ENCODE measurements at regions not wholly inside any gene's neighbourhood (a gene's known extent, or its start where the extent isn't known, plus 50 kb on each side); places are given as distances from the start of the nearest gene placed in this dataset.

DNA sequence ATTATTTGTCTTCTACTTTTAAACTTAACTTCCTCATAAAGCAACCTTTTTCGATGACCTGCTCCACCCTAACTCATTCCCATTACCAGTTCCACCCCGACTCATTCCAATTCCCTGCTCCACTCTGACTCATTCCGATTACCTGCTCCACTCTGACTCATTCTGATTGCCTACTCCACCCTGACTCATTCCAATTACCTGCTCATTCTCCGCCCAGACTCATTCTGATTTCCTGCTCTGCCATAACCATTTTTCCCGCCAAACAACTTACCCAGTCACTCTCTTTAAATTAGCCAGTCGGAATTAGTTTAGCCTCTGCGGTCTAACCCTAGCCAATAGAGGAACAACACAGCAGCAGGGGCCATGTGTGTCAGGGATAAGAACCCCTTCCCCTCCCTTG is 249.1 kb downstream of the DPY19L2 start:
- no peaks in the 10 kb centered on the region for H3K79me2 ChIP-seq (ENCODE audit: insufficient read depth, low read length)
- H3K9ac ChIP-seq (ENCODE audit: low read depth, low read length) = no peak overlapping the region
- ATAC-seq (ENCODE audit: insufficient read depth, low read depth) (no peak), DNase-seq (no peak)
- H3K27ac ChIP-seq (ENCODE audit: low read length) = no peak overlapping the region
- peaks cover 27% of the 10 kb centered on the region for H3K9me3 ChIP-seq (ENCODE audit: insufficient read depth, low read length, severe bottlenecking)
- peaks cover 6% of the 10 kb centered on the region for H3K36me3 ChIP-seq (ENCODE audit: insufficient read depth, low read length)
- TF ChIP-seq, protein P1, sequence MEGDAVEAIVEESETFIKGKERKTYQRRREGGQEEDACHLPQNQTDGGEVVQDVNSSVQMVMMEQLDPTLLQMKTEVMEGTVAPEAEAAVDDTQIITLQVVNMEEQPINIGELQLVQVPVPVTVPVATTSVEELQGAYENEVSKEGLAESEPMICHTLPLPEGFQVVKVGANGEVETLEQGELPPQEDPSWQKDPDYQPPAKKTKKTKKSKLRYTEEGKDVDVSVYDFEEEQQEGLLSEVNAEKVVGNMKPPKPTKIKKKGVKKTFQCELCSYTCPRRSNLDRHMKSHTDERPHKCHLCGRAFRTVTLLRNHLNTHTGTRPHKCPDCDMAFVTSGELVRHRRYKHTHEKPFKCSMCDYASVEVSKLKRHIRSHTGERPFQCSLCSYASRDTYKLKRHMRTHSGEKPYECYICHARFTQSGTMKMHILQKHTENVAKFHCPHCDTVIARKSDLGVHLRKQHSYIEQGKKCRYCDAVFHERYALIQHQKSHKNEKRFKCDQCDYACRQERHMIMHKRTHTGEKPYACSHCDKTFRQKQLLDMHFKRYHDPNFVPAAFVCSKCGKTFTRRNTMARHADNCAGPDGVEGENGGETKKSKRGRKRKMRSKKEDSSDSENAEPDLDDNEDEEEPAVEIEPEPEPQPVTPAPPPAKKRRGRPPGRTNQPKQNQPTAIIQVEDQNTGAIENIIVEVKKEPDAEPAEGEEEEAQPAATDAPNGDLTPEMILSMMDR (IDR thresholded peaks at IDR 0.05; ENCODE audit: borderline replicate concordance, extremely low read depth, low read length, poor library complexity, severe bottlenecking) = no peak
- no peak for TF ChIP-seq EZH2 (IDR thresholded peaks at IDR 0.05; ENCODE audit: borderline replicate concordance, low read depth, low read length, severe bottlenecking)
- H3K4me3 ChIP-seq (ENCODE audit: low read depth in 1 of 2, low read length in 2 of 2) = no peak overlapping the region
- H4K20me1 ChIP-seq (ENCODE audit: insufficient read depth, low read length) = no peaks in the 10 kb centered on the region
- no peak overlapping the region for H2AFZ ChIP-seq (ENCODE audit: low read depth, low read length)
- H3K4me1 ChIP-seq (ENCODE audit: insufficient read depth, low read length) = peaks cover 5% of the 10 kb centered on the region; the same call in 1 of the 2 replicates
- no peak overlapping the region for H3K4me2 ChIP-seq (ENCODE audit: insufficient read depth, low read length)
- H3K27me3 ChIP-seq (ENCODE audit: insufficient read depth, low read length, poor library complexity) = no peaks in the 10 kb centered on the region

DNA sequence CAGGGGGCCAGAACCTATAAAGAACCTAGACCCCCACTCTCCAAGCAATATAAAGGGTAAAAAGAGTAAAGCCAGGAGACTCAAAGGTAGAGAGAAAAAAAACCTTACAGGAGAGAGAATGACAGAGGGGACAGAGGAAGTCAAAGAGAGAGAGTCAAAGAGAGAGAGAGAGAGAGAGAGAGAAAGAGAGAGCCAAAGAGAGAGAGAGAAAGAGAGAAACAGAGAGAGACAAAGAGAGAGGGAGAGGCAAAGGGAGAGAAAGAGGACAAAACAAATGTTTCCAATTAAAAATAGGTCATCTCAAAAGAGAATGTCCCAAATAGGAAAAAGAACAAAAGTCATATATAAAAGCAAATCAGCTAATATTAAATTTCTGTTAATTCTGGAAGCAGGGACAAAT is 251.5 kb downstream of the DPY19L2 start:
- no peak overlapping the region for H3K4me3 ChIP-seq (ENCODE audit: low read depth in 1 of 2, low read length in 2 of 2)
- no peaks in the 10 kb centered on the region for H3K79me2 ChIP-seq (ENCODE audit: insufficient read depth, low read length)
- TF ChIP-seq, protein P1 (IDR thresholded peaks at IDR 0.05; ENCODE audit: borderline replicate concordance, extremely low read depth, low read length, poor library complexity, severe bottlenecking) = no peak
- no peak for TF ChIP-seq EZH2 (IDR thresholded peaks at IDR 0.05; ENCODE audit: borderline replicate concordance, low read depth, low read length, severe bottlenecking)
- H3K4me2 ChIP-seq (ENCODE audit: insufficient read depth, low read length) = no peak overlapping the region
- no peaks in the 10 kb centered on the region for H4K20me1 ChIP-seq (ENCODE audit: insufficient read depth, low read length)
- no peaks in the 10 kb centered on the region for H3K27me3 ChIP-seq (ENCODE audit: insufficient read depth, low read length, poor library complexity)
- H2AFZ ChIP-seq (ENCODE audit: low read depth, low read length) = no peak overlapping the region
- no peak overlapping the region for H3K9ac ChIP-seq (ENCODE audit: low read depth, low read length)
- H3K9me3 ChIP-seq (ENCODE audit: insufficient read depth, low read length, severe bottlenecking) = peaks cover 30% of the 10 kb centered on the region
- H3K27ac ChIP-seq (ENCODE audit: low read length) = no peak overlapping the region
- DNase-seq = no peak
- peaks cover 6% of the 10 kb centered on the region for H3K36me3 ChIP-seq (ENCODE audit: insufficient read depth, low read length)
- ATAC-seq (ENCODE audit: insufficient read depth, low read depth) = no peak
- H3K4me1 ChIP-seq (ENCODE audit: insufficient read depth, low read length) = peaks cover 13% of the 10 kb centered on the region

DNA sequence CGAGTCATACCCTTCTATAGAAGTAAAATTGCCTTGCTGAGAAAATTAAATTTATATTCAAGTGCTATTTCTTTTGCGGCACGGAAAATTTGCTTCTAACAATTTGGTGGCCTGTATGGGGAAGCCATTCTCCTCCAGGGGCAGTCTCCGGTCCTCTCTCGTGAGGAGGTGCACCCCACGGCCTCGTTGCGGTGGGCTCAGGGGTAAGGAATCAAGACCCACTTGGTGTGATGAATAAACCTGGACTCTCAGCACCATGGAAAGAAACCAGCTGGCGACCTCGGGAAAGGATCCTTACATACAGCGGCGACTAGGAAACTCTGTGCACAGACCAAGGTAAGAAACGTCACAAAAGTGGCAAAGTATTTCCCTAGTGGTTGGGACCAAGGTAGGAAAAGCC is 252.9 kb downstream of the DPY19L2 start:
- ATAC-seq (ENCODE audit: insufficient read depth, low read depth) (no peak), DNase-seq (no peak)
- H3K9me3 ChIP-seq (ENCODE audit: insufficient read depth, low read length, severe bottlenecking) = peaks cover 30% of the 10 kb centered on the region
- H3K27ac ChIP-seq (ENCODE audit: low read length) = no peak overlapping the region
- H3K36me3 ChIP-seq (ENCODE audit: insufficient read depth, low read length) = peaks cover 6% of the 10 kb centered on the region
- H3K27me3 ChIP-seq (ENCODE audit: insufficient read depth, low read length, poor library complexity) = no peaks in the 10 kb centered on the region
- H3K4me2 ChIP-seq (ENCODE audit: insufficient read depth, low read length) = no peak overlapping the region
- TF ChIP-seq, protein P1 (IDR thresholded peaks at IDR 0.05; ENCODE audit: borderline replicate concordance, extremely low read depth, low read length, poor library complexity, severe bottlenecking) = no peak
- TF ChIP-seq EZH2 (IDR thresholded peaks at IDR 0.05; ENCODE audit: borderline replicate concordance, low read depth, low read length, severe bottlenecking) = no peak
- H3K79me2 ChIP-seq (ENCODE audit: insufficient read depth, low read length) = no peaks in the 10 kb centered on the region
- H3K4me3 ChIP-seq (ENCODE audit: low read depth in 1 of 2, low read length in 2 of 2) = no peak overlapping the region
- H3K9ac ChIP-seq (ENCODE audit: low read depth, low read length) = no peak overlapping the region
- H2AFZ ChIP-seq (ENCODE audit: low read depth, low read length) = no peak overlapping the region
- peaks cover 27% of the 10 kb centered on the region for H3K4me1 ChIP-seq (ENCODE audit: insufficient read depth, low read length)
- no peaks in the 10 kb centered on the region for H4K20me1 ChIP-seq (ENCODE audit: insufficient read depth, low read length)

Measured in DND-41 (cell line).